ENCODE measurements at regions not wholly inside any gene's neighbourhood (a gene's known extent, or its start where the extent isn't known, plus 50 kb on each side); places are given as distances from the start of the nearest gene placed in this dataset.

DNA sequence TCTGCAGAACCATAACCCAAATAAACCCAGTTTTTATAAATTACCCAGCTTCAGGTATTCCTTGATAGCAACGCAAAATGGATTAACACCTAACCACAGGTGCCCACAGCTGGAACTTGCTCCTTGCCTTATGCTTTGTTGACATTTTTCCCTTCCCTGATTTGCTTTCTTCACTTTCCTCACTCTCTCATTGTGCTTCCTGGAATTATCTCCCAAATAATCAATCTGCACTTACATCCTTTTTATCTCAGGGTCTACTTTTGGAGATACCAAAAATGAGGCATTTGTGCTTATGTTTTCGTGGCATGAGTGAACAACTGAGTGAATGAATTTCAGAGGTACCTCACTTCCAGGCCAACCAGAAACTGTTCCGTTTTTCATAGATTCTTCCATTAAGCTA is 374.3 kb downstream of the DOK5 start:
- no peak for DNase-seq (ENCODE audit: extremely low spot score)
- no peaks in the 10 kb centered on the region for H3K36me3 ChIP-seq (ENCODE audit: insufficient read depth)
- WGBS = 82% methylated on average over 3 of the region's 3 CpGs
- H3K4me3 ChIP-seq (ENCODE audit: low read depth, low read length) = no peak overlapping the region
- no peaks in the 10 kb centered on the region for H3K4me1 ChIP-seq (ENCODE audit: insufficient read depth)
- no peak overlapping the region for H3K27ac ChIP-seq (ENCODE audit: low read depth)

DNA sequence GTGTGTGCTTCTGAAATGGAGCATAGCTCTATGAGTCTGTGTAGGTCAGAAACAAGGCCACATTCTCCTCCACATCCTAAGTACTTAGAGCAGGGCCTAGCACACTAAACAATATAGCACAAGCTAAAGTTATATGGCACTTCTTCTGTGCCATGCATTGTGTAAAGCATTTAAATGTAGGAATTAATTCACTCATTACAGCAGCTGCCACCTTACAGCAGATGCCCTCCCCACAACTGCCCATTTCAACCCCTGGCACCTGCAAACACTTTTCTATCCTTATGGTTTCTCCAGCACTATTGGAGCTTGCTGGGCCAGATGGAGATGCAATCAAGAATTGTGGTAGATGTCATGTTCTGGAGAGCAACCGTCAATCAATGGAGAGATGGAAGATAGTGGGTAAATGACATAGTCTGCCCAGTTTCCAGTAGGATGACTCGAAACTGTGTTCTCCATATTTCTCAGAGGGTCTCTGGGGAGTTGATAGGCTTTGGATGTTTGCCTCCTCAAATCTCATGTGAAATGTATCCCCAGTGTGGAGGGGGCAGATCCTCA is 373.7 kb downstream of the DOK5 start:
- H3K36me3 ChIP-seq (ENCODE audit: insufficient read depth) = no peaks in the 10 kb centered on the region
- WGBS = 90% methylated on average over 2 of the region's 2 CpGs
- no peak for DNase-seq (ENCODE audit: extremely low spot score)
- H3K4me3 ChIP-seq (ENCODE audit: low read depth, low read length) = no peak overlapping the region
- H3K4me1 ChIP-seq (ENCODE audit: insufficient read depth) = no peaks in the 10 kb centered on the region
- no peak overlapping the region for H3K27ac ChIP-seq (ENCODE audit: low read depth)

DNA sequence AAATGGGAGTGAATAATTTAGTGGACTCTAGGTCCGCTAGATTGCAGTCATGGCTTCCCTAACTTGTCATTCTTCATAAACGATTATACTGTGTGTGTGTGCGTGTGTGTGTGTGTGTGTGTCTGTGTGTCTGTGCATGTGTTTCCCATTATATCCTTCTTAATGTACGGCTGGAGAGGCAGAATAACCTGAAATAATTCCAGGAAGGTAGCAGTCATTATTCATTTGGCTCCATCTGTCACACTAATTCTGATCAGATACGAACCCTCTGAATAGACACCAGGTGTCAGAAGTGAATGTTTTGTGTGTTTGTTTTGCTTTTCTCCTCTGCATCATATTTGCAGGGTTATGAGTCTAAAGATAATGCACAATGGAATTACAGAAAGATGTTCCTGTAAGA is 372.9 kb downstream of the DOK5 start:
- no peak overlapping the region for H3K27ac ChIP-seq (ENCODE audit: low read depth)
- no peak overlapping the region for H3K4me3 ChIP-seq (ENCODE audit: low read depth, low read length)
- WGBS = 74% methylated on average over 5 of the region's 5 CpGs
- H3K4me1 ChIP-seq (ENCODE audit: insufficient read depth) = no peaks in the 10 kb centered on the region
- no peaks in the 10 kb centered on the region for H3K36me3 ChIP-seq (ENCODE audit: insufficient read depth)
- no peak for DNase-seq (ENCODE audit: extremely low spot score)

DNA sequence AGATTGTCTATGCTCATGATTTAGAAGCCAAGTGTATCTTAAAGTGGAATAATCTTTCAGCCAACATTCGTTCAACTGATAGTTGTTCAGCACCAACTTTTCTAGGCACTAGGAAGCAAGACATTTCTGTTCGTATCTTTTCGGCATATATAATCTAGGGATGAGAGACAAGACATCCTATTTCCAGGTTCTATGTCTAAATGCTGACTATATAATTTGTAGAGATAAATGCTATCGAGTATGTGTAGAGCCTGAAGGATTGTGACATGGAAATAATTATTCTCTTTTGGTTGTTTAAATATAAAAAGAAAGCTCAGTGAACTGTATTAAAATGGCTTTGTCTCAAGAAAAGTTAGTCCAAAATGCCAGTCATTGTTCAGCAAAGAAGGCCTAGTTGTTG is 371.6 kb downstream of the DOK5 start:
- WGBS = 89% methylated on average over 4 of the region's 4 CpGs
- Histone ChIP-seq H3K4me1 (ENCODE audit: insufficient read depth) (no peaks in the 10 kb centered on the region), H3K27ac (ENCODE audit: low read depth) (no peak overlapping the region), H3K4me3 (ENCODE audit: low read depth, low read length) (no peak overlapping the region), H3K36me3 (ENCODE audit: insufficient read depth) (no peaks in the 10 kb centered on the region)
- no peak for DNase-seq (ENCODE audit: extremely low spot score)

DNA sequence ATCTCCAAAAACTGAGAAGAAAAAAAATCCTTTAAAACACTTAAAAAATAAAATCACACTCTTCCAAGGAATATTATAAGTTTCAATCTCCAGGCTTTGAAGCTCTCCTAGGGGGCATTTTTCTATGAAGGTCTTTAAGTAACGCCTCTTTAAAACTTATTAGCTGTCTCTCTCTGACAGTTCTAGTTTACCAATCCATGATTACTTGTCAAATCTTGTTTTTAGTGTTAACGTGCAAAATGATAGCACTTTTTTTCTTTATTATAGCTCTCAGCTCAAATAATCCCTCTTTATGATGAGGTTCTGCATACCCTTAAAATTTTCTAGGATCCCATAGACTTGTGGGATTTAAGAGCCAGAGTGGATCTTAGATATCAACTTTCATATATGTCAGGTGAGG is 369.0 kb downstream of the DOK5 start:
- Histone ChIP-seq H3K36me3 (ENCODE audit: insufficient read depth) (no peaks in the 10 kb centered on the region), H3K27ac (ENCODE audit: low read depth) (no peak overlapping the region), H3K4me3 (ENCODE audit: low read depth, low read length) (no peak overlapping the region), H3K4me1 (ENCODE audit: insufficient read depth) (no peaks in the 10 kb centered on the region)
- WGBS = 85% methylated on average over 2 of the region's 2 CpGs
- DNase-seq (ENCODE audit: extremely low spot score) = no peak

DNA sequence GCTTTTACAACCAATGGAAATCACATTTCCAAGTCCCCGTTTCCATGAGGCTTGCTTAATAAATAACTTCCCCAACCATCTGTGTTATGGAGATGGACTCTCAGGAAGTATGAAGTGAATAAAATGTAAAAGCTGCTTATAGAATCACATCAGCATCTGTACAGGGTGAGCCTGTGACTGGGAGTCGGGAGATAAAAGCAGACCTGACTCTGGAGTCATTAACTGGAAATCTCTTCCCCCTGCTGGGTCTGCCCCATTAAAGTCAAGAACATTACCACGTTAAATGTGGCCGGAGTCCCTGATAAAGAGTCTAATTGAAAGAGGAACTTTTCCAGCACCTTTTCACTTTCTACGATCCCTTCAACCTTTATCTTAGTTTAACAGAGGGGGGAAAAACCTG is 368.5 kb downstream of the DOK5 start:
- H3K27ac ChIP-seq (ENCODE audit: low read depth) = no peak overlapping the region
- 47% methylated on average over 5 of the region's 5 CpGs for WGBS
- H3K4me1 ChIP-seq (ENCODE audit: insufficient read depth) = no peaks in the 10 kb centered on the region
- DNase-seq (ENCODE audit: extremely low spot score) = no peak
- H3K4me3 ChIP-seq (ENCODE audit: low read depth, low read length) = no peak overlapping the region
- no peaks in the 10 kb centered on the region for H3K36me3 ChIP-seq (ENCODE audit: insufficient read depth)

DNA sequence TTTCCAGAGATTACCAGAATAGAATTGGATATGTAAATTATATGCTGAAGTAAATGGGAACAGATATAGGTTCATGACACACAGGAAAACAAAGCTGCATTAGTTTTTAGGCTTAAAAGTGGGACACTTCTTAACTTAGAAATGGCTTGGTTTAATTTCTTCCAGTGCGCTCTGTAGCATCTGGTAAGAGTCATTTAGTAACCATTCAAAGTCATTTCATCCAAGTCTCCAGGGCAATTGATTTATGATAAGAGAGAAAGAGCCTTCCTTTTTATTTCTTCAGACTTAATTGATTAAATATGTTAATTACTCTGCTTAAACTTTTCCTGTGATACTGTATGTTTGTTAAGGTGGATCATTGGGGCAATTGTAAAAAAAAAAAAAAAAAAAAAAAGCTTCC is 368.0 kb downstream of the DOK5 start:
- H3K27ac ChIP-seq (ENCODE audit: low read depth) = no peak overlapping the region
- WGBS = 88% methylated on average over 1 of the region's 1 CpG
- no peaks in the 10 kb centered on the region for H3K36me3 ChIP-seq (ENCODE audit: insufficient read depth)
- no peak overlapping the region for H3K4me3 ChIP-seq (ENCODE audit: low read depth, low read length)
- no peak for DNase-seq (ENCODE audit: extremely low spot score)
- H3K4me1 ChIP-seq (ENCODE audit: insufficient read depth) = no peaks in the 10 kb centered on the region

DNA sequence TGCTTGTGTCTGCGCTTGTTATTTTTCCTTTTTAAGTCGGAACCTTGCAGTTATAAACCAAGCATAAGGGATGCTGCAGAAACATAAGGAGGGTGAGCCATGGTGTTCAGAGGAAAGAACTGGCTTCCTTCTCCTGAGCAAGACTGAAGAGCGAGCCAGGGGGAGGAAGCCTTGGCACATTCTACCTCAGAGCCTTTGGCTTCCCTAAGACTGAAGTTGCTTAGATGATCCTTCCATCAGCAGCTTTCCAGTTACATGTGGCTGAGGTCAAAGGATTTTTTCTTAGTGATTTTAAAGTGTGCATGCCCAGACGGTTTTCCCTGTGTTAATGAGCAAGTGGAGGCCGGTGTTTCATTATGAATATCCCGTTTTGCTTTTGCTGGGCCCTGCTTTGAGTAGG is 363.8 kb downstream of the DOK5 start:
- WGBS = 73% methylated on average over 6 of the region's 6 CpGs
- DNase-seq (ENCODE audit: extremely low spot score) = no peak
- H3K27ac ChIP-seq (ENCODE audit: low read depth) = no peak overlapping the region
- H3K4me1 ChIP-seq (ENCODE audit: insufficient read depth) = no peaks in the 10 kb centered on the region
- H3K4me3 ChIP-seq (ENCODE audit: low read depth, low read length) = no peak overlapping the region
- no peaks in the 10 kb centered on the region for H3K36me3 ChIP-seq (ENCODE audit: insufficient read depth)

DNA sequence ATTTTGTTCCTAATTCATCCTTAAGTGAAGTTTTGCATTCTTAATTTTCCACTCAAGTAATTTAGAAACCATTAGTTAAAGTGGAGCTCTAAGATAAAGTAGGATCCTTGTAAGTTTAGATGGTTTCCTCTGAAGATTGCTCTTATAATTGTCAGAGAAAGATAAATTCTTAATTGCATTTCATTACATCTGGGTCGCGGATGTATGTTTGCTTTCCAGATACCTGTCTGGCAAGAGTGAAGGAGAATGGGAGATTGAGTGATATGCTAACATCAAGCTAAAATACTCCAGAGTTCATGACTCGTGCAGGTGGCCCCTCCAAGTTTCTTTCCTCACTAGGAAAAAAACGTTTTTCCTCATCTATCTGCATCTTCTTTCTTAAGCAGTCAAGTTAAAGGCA is 361.8 kb downstream of the DOK5 start:
- no peak overlapping the region for H3K27ac ChIP-seq (ENCODE audit: low read depth)
- H3K4me1 ChIP-seq (ENCODE audit: insufficient read depth) = no peaks in the 10 kb centered on the region
- 61% methylated on average over 4 of the region's 4 CpGs for WGBS
- no peak overlapping the region for H3K4me3 ChIP-seq (ENCODE audit: low read depth, low read length)
- no peaks in the 10 kb centered on the region for H3K36me3 ChIP-seq (ENCODE audit: insufficient read depth)
- no peak for DNase-seq (ENCODE audit: extremely low spot score)

DNA sequence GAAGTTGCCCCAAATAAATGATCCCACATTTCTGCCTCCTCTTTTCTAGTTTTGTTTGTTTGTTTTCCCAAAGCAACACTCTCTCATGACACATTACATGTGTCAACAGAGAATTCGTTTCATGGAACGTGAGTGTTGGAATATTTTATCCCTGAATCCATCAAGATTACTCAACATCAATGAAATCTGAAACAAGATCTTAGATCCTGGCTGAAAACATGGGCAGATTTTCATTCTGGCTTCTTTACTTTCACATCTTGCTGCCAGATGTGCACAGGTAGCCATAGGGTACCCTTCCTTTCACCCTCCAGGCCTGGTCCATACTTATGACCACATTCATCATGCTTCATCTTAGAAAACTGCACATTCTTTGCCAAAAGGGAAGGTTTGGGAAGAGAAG is 347.0 kb downstream of the DOK5 start:
- 87% methylated on average over 2 of the region's 2 CpGs for WGBS

DNA sequence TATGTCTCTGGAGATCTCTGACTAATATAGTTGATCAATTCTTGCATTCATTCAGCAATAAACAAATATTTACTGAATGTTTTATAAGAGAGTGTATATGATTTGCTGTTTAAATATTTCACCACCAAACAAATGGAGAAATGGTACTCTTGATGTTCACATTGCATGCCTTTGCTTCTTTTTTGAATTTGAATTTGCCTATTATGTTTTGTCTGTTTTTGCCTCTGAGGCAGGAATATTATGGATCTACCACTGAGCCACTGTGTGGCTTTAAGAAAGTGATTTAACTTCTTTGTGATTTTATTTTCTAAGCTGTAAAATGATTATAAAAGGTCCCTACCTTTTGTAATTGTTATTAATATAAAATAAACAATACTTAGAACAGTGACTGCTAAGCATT is 345.0 kb downstream of the DOK5 start:
- no peaks in the 10 kb centered on the region for H3K4me1 ChIP-seq (ENCODE audit: insufficient read depth)
- no peak overlapping the region for H3K27ac ChIP-seq (ENCODE audit: low read depth)
- H3K36me3 ChIP-seq (ENCODE audit: insufficient read depth) = no peaks in the 10 kb centered on the region
- H3K4me3 ChIP-seq (ENCODE audit: low read depth, low read length) = no peak overlapping the region
- DNase-seq (ENCODE audit: extremely low spot score) = no peak

More for the DNA sequence above, 347.0 kb downstream of the DOK5 start:
- Histone ChIP-seq H3K4me1 (ENCODE audit: insufficient read depth) (no peaks in the 10 kb centered on the region), H3K27ac (ENCODE audit: low read depth) (no peak overlapping the region), H3K4me3 (ENCODE audit: low read depth, low read length) (no peak overlapping the region), H3K36me3 (ENCODE audit: insufficient read depth) (no peaks in the 10 kb centered on the region)
- no peak for DNase-seq (ENCODE audit: extremely low spot score)

DNA sequence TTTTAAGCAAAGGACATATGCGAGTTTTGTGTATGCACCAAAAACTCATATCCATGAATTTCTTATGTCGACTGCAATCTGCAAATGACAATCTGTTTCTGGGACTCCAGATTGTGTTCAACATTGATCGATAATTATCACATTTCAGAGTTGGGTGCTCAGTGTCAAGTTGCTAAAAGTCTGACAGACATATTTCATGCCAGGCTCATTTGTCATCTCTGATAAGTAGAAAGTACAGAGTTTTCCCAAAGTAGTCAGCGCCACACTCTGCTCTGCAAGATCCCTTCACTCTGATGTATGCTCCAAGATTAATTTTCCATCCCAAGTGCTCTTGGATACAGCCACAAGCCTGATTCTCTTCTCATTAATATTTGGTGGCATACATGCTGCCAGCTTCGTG is 331.1 kb downstream of the DOK5 start:
- no peaks in the 10 kb centered on the region for H3K4me1 ChIP-seq (ENCODE audit: insufficient read depth)
- H3K36me3 ChIP-seq (ENCODE audit: insufficient read depth) = no peaks in the 10 kb centered on the region
- DNase-seq (ENCODE audit: extremely low spot score) = no peak
- no peak overlapping the region for H3K4me3 ChIP-seq (ENCODE audit: low read depth, low read length)
- no peak overlapping the region for H3K27ac ChIP-seq (ENCODE audit: low read depth)
- WGBS = 88% methylated on average over 5 of the region's 5 CpGs

DNA sequence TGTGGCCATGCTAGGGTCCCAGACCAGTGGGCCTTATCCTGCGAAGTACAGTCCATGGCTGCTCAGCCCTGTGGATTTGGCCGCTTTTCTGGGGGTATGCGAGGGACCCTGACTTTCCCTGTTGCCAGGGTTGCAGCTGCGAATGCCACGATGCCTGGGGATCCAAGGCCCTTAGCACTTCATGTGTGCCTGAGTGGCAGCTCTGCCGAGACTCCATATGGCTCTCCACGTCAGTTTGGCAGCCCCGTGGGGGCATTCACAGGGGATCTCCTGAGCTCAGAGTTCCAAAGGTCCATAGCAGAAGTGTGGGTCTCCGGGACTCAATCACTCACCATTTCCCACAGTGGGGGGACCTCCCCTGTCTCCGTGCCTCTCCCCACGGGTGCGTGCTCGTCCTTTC is 319.5 kb downstream of the DOK5 start:
- no peak for DNase-seq (ENCODE audit: extremely low spot score)
- Histone ChIP-seq H3K36me3 (ENCODE audit: insufficient read depth) (no peaks in the 10 kb centered on the region), H3K4me1 (ENCODE audit: insufficient read depth) (no peaks in the 10 kb centered on the region), H3K27ac (ENCODE audit: low read depth) (no peak overlapping the region), H3K4me3 (ENCODE audit: low read depth, low read length) (no peak overlapping the region)
- 96% methylated on average over 13 of the region's 13 CpGs for WGBS

DNA sequence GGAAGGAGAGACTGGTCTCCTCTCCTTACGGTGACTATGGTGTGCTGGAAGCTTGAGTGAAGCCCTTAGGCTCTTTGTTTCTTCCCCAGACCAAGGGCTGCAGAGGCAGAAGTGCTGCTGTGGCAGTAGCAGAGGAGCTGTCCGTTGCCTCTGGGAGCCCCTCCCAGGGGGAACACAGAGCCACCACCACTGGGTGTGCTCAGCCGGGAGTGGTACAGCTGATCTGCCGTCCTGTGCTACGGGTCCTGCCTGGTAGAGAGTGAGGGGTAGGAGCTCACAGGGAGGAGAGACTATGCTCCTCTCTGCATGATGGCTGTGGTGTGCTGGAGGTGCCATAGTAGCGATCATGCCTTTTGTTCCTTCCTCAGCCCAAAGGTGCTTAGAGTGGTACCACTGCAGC is 318.7 kb downstream of the DOK5 start:
- DNase-seq (ENCODE audit: extremely low spot score) = no peak
- Histone ChIP-seq H3K36me3 (ENCODE audit: insufficient read depth) (no peaks in the 10 kb centered on the region), H3K4me1 (ENCODE audit: insufficient read depth) (no peaks in the 10 kb centered on the region), H3K27ac (ENCODE audit: low read depth) (no peak overlapping the region), H3K4me3 (ENCODE audit: low read depth, low read length) (no peak overlapping the region)
- 89% methylated on average over 6 of the region's 6 CpGs for WGBS

DNA sequence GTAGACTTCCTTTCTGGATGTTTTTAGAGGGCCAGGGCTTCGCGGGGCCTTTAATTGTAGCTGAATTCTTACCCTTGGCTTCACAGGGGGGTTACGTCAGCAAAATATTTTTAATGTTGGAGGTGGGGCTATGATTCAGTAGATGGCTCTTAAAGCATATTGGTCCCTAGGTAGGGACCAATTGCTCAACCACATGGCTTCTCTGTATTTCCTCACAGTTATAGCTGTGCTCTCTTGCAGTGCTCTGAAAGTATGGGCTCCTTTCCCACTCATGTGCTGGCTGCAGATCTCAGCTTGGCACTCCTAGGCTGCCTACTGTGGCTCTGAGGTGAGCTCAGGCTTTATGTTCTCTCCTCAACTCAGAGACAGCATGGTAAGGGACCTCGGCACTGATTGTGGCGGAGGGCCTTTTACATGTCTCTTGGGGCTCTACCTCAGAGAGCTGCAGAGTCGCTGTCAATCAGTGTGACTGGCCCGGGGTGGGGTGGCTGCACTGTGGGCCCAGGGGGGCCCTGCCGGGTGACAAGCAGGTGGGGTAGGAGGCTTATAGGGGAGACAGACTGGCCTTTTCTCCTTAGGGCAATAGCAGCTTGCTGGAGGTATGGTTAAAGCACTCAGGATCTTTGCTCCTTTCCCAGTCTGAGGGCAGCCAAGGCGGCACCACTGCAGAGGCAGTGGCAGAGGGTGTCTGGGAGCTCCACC is 318.0 kb downstream of the DOK5 start:
- H3K36me3 ChIP-seq (ENCODE audit: insufficient read depth) = no peaks in the 10 kb centered on the region
- no peak for DNase-seq (ENCODE audit: extremely low spot score)
- no peak overlapping the region for H3K4me3 ChIP-seq (ENCODE audit: low read depth, low read length)
- H3K27ac ChIP-seq (ENCODE audit: low read depth) = no peak overlapping the region
- H3K4me1 ChIP-seq (ENCODE audit: insufficient read depth) = no peaks in the 10 kb centered on the region
- 74% methylated on average over 9 of the region's 9 CpGs for WGBS
